Femur (tissue), 1 donor: ENCODE measurements at regions not wholly inside any gene's neighbourhood (a gene's known extent, or its start where the extent isn't known, plus 50 kb on each side); places are given as distances from the start of the nearest gene placed in this dataset.
"Not testable (repeated sequence)": the region's sequence is repeated elsewhere in the genome, so short reads cannot be mapped to it uniquely, and the experiment has no call there.

Experiments
- DNase-seq: peaks from one replicate; pipeline ENCODE4 v3.0.0-alpha.2; 2017

- DNase-seq: no peak
These were observed 200.8 kb downstream of the MAT2B start for GRCh38 chr5:163706053-163706771.

GRCh38 chr5:163712011-163712410, 206.6 kb downstream of the MAT2B start:
- no peak for DNase-seq

GRCh38 chr5:163718272-163718671, 212.9 kb downstream of the MAT2B start:
- no peak for DNase-seq

GRCh38 chr5:163724305-163724704, 218.9 kb downstream of the MAT2B start:
- no peak for DNase-seq

GRCh38 chr5:163727028-163727427, 221.6 kb downstream of the MAT2B start:
- no peak for DNase-seq

GRCh38 chr5:163730206-163730756, 224.9 kb downstream of the MAT2B start:
- DNase-seq: no peak

- DNase-seq: no peak
These were observed 225.8 kb downstream of the MAT2B start for GRCh38 chr5:163731256-163731655.

- no peak for DNase-seq
These were observed 229.7 kb downstream of the MAT2B start for GRCh38 chr5:163735069-163735468.

GRCh38 chr5:163747586-163747985, 242.2 kb downstream of the MAT2B start:
- DNase-seq: no peak

GRCh38 chr5:163748934-163749333, 243.5 kb downstream of the MAT2B start:
- DNase-seq: no peak

- not testable (repeated sequence) for DNase-seq
These were observed 245.0 kb downstream of the MAT2B start for GRCh38 chr5:163750415-163750814.

- DNase-seq: no peak
These were observed 250.1 kb downstream of the MAT2B start for GRCh38 chr5:163755505-163755904.

- no peak for DNase-seq
These were observed 250.8 kb downstream of the MAT2B start for GRCh38 chr5:163756170-163756569.

- no peak for DNase-seq
These were observed 251.9 kb downstream of the MAT2B start for GRCh38 chr5:163757344-163757743.

GRCh38 chr5:163758283-163758711, 252.9 kb downstream of the MAT2B start:
- no peak for DNase-seq

- no peak for DNase-seq
These were observed 253.7 kb downstream of the MAT2B start for GRCh38 chr5:163759000-163759704.

GRCh38 chr5:163760498-163760897, 255.1 kb downstream of the MAT2B start:
- DNase-seq: no peak

- DNase-seq: no peak
These were observed 261.7 kb downstream of the MAT2B start for GRCh38 chr5:163766936-163767670.

- no peak for DNase-seq
These were observed 265.2 kb downstream of the MAT2B start for GRCh38 chr5:163770625-163771024.

GRCh38 chr5:163772241-163772640, 266.8 kb downstream of the MAT2B start:
- DNase-seq: no peak

GRCh38 chr5:163772644-163773043, 267.2 kb downstream of the MAT2B start:
- DNase-seq: no peak

GRCh38 chr5:163773226-163773625, 267.8 kb downstream of the MAT2B start:
- no peak for DNase-seq

GRCh38 chr5:163789870-163790269, 284.5 kb downstream of the MAT2B start:
- no peak for DNase-seq
